Adrenal gland (tissue), 5 donors: ENCODE measurements at regions not wholly inside any gene's neighbourhood (a gene's known extent, or its start where the extent isn't known, plus 50 kb on each side); places are given as distances from the start of the nearest gene placed in this dataset.

Experiments used
- POLR2A ChIP-seq, 2 donors: fragments of 450-650 bp; IDR thresholded peaks; one replicate each; pipeline ENCODE4 v1.6.1; 2017; ENCODE audit warnings: antibody characterized with exemption in 2 of 2, mild to moderate bottlenecking in 2 of 2, moderate library complexity in 1 of 2
- TF ChIP-seq, protein P1 (sequence below), 6 experiments: fragments of 450-650 bp in 4 of 6; fragments of 200-600 bp in 2 of 6; sonication (generic) in 1 of 6; IDR thresholded peaks; 1 replicate in 5 of 6; 2 replicates in 1 of 6; pipeline versions ENCODE4 v1.5.1 to v1.8.0; 2016 to 2021; ENCODE audit warnings: antibody characterized with exemption in 6 of 6, mild to moderate bottlenecking in 2 of 6, moderate library complexity in 1 of 6
- donor health status: DM: no; HTN: no; CAD: no.

DNA sequence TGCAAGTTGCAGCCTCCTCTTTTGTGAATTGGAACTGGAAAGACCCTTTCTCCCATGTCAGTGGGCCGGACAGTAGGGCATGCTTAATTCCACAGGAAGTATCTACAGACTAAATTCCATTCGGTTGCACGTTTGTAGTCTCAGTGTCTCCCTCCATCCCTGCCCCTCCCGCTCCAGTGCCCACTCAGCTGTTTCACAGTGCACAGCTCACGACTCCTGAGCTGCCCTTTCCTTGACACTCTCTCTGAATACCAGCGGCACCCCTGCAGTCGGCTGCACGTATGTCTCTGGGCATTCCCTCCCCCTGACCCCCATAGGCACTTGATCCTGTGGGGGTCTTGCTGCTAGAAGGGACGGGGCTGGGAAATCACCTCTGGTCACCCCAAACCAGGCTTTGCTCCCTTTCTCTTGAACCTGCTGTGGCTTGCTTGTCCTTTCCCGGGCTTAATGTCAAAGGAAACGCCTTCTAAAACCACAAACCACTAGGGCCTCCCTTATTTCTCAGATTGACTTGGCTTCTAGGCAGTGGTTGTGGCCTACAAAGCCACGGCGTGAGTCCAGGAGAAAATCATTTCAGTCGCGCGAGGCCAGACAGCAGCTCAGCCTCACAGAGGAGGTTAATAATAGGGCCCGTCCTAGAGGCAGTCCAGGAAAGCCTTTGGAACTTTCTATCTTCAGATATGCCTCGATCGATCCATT lies 365.3 kb upstream of the PROX1 start:
- no peak for TF ChIP-seq POLR2A (IDR thresholded peaks at IDR 0.05)
- TF ChIP-seq, protein P1, sequence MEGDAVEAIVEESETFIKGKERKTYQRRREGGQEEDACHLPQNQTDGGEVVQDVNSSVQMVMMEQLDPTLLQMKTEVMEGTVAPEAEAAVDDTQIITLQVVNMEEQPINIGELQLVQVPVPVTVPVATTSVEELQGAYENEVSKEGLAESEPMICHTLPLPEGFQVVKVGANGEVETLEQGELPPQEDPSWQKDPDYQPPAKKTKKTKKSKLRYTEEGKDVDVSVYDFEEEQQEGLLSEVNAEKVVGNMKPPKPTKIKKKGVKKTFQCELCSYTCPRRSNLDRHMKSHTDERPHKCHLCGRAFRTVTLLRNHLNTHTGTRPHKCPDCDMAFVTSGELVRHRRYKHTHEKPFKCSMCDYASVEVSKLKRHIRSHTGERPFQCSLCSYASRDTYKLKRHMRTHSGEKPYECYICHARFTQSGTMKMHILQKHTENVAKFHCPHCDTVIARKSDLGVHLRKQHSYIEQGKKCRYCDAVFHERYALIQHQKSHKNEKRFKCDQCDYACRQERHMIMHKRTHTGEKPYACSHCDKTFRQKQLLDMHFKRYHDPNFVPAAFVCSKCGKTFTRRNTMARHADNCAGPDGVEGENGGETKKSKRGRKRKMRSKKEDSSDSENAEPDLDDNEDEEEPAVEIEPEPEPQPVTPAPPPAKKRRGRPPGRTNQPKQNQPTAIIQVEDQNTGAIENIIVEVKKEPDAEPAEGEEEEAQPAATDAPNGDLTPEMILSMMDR (IDR thresholded peaks at IDR 0.05) = no peak
